Fibroblast of skin of back (primary cell): ENCODE measurements at regions not wholly inside any gene's neighbourhood (a gene's known extent, or its start where the extent isn't known, plus 50 kb on each side); places are given as distances from the start of the nearest gene placed in this dataset.
"Not testable (repeated sequence)": the region's sequence is repeated elsewhere in the genome, so short reads cannot be mapped to it uniquely, and the experiment has no call there.

Experiments
- DNase-seq: peaks from one replicate; pipeline ENCODE4 v3.0.0-alpha.2; 2013

- DNase-seq: no peak
These were observed 785.1 kb upstream of the SLITRK6 start for GRCh38 chr13:86584301-86584700.

GRCh38 chr13:86585835-86586234 is 786.6 kb upstream of the SLITRK6 start:
- DNase-seq: peak; percentile 25

- no peak for DNase-seq
These were observed 792.6 kb upstream of the SLITRK6 start for GRCh38 chr13:86591862-86592261.

GRCh38 chr13:86601351-86601750 is 802.1 kb upstream of the SLITRK6 start:
- DNase-seq: peak; percentile 3

GRCh38 chr13:86606264-86606663 is 807.0 kb upstream of the SLITRK6 start:
- DNase-seq: no peak

- no peak for DNase-seq
These were observed 809.5 kb upstream of the SLITRK6 start for GRCh38 chr13:86608701-86609100.

GRCh38 chr13:86633346-86633745 is 834.1 kb upstream of the SLITRK6 start:
- no peak for DNase-seq

GRCh38 chr13:86651171-86651570 is 852.0 kb upstream of the SLITRK6 start:
- not testable (repeated sequence) for DNase-seq

GRCh38 chr13:86653009-86653408 is 853.8 kb upstream of the SLITRK6 start:
- no peak for DNase-seq

GRCh38 chr13:86655561-86655960 is 856.3 kb upstream of the SLITRK6 start:
- DNase-seq: no peak

- DNase-seq: no peak
These were observed 860.9 kb upstream of the SLITRK6 start for GRCh38 chr13:86660090-86660489.

- DNase-seq: no peak
These were observed 866.6 kb upstream of the SLITRK6 start for GRCh38 chr13:86665842-86666241.

- no peak for DNase-seq
These were observed 874.8 kb upstream of the SLITRK6 start for GRCh38 chr13:86673931-86674431.

GRCh38 chr13:86681223-86681622 is 882.0 kb upstream of the SLITRK6 start:
- DNase-seq: no peak

GRCh38 chr13:86684402-86684801 is 885.2 kb upstream of the SLITRK6 start:
- DNase-seq: no peak

- DNase-seq: no peak
These were observed 890.7 kb upstream of the SLITRK6 start for GRCh38 chr13:86689911-86690310.

GRCh38 chr13:86692291-86692690 is 893.1 kb upstream of the SLITRK6 start:
- DNase-seq: no peak

GRCh38 chr13:86710013-86710412 is 910.8 kb upstream of the SLITRK6 start:
- DNase-seq: no peak

- no peak for DNase-seq
These were observed 911.7 kb upstream of the SLITRK6 start for GRCh38 chr13:86710896-86711295.

GRCh38 chr13:86714495-86714894 is 915.3 kb upstream of the SLITRK6 start:
- DNase-seq: no peak

- no peak for DNase-seq
These were observed 925.9 kb upstream of the SLITRK6 start for GRCh38 chr13:86725105-86725504.

- DNase-seq: no peak
These were observed 930.0 kb upstream of the SLITRK6 start for GRCh38 chr13:86729206-86729605.

- DNase-seq: no peak
These were observed 932.8 kb upstream of the SLITRK6 start for GRCh38 chr13:86731987-86732386.

GRCh38 chr13:86737334-86737932 is 933.7 kb upstream of the SLITRK5 start:
- no peak for DNase-seq

- no peak for DNase-seq
These were observed 929.3 kb upstream of the SLITRK5 start for GRCh38 chr13:86741762-86742285.
